ENCODE measurements at regions not wholly inside any gene's neighbourhood (a gene's known extent, or its start where the extent isn't known, plus 50 kb on each side); places are given as distances from the start of the nearest gene placed in this dataset.

DNA sequence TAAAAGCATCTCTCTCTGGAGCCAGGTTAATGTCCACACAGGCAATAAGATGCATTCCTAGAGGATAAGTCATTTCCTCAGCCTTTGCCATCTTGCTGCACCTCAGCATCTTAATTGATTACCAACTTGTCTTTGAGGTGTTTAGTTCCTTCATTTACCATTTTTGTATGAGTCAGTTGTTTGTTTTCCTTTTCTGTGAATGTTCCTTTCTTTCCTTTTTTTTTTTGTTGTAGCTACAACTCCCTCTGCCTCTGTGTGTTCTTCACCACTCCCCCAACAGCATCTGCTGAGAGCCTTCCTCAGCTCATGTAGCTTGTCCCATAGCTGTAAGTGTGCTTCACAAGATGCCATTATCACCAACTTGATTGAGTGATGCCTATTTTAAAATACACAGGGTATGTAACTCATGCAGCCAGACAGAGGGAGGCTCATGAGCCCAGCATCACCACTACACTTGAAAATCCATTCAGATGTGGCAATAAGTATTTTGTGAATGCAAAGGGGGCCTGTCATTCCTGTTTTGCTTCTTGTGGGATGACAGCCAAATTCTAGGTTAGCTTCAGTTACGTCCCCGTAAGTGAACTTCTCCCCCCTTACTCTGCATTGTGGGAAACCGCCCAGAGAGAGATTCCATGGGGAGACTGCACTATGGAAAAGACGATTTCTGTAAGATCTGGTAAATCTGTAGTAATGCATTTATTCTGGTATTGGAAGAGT lies 315.9 kb upstream of the ZEB2 start:
- CTCF ChIA-PET, result interaction anchor here (0.6 kb wide), 1 partner anchor 1286 kb away, joined by 3 read pairs; no protein-coding TSS in a partner anchor
- no peak overlapping the region for H3K4me3 ChIP-seq (ENCODE audit: low read depth, low read length)
- H3K9me3 ChIP-seq (ENCODE audit: control insufficient read depth, insufficient read depth, low read depth, low read length), result no peaks in the 10 kb centered on the region
- H3K36me3 ChIP-seq (ENCODE audit: control insufficient read depth in 2 of 2, insufficient read depth in 1 of 2, low read length in 2 of 2), result no peaks in the 10 kb centered on the region
- H3K4me1 ChIP-seq (ENCODE audit: control insufficient read depth, insufficient read depth, low read length), result peaks cover 12% of the 10 kb centered on the region
- no peak for TF ChIP-seq TRIM28 (IDR thresholded peaks at IDR 0.05; ENCODE audit: borderline replicate concordance, low read length)
- TF ChIP-seq, protein P1, sequence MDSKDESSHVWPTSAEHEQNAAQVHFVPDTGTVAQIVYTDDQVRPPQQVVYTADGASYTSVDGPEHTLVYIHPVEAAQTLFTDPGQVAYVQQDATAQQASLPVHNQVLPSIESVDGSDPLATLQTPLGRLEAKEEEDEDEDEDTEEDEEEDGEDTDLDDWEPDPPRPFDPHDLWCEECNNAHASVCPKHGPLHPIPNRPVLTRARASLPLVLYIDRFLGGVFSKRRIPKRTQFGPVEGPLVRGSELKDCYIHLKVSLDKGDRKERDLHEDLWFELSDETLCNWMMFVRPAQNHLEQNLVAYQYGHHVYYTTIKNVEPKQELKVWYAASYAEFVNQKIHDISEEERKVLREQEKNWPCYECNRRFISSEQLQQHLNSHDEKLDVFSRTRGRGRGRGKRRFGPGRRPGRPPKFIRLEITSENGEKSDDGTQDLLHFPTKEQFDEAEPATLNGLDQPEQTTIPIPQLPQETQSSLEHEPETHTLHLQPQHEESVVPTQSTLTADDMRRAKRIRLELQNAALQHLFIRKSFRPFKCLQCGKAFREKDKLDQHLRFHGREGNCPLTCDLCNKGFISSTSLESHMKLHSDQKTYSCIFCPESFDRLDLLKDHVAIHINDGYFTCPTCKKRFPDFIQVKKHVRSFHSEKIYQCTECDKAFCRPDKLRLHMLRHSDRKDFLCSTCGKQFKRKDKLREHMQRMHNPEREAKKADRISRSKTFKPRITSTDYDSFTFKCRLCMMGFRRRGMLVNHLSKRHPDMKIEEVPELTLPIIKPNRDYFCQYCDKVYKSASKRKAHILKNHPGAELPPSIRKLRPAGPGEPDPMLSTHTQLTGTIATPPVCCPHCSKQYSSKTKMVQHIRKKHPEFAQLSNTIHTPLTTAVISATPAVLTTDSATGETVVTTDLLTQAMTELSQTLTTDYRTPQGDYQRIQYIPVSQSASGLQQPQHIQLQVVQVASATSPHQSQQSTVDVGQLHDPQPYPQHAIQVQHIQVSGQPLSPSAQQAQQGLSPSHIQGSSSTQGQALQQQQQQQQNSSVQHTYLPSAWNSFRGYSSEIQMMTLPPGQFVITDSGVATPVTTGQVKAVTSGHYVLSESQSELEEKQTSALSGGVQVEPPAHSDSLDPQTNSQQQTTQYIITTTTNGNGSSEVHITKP (tag by site-specific recombination; IDR thresholded peaks at IDR 0.05), result peak; percentile 72
- POLR2A ChIA-PET, result no interaction called here
- no peak overlapping the region for H3K27ac ChIP-seq (ENCODE audit: extremely low read depth, low read depth, low read length)

DNA sequence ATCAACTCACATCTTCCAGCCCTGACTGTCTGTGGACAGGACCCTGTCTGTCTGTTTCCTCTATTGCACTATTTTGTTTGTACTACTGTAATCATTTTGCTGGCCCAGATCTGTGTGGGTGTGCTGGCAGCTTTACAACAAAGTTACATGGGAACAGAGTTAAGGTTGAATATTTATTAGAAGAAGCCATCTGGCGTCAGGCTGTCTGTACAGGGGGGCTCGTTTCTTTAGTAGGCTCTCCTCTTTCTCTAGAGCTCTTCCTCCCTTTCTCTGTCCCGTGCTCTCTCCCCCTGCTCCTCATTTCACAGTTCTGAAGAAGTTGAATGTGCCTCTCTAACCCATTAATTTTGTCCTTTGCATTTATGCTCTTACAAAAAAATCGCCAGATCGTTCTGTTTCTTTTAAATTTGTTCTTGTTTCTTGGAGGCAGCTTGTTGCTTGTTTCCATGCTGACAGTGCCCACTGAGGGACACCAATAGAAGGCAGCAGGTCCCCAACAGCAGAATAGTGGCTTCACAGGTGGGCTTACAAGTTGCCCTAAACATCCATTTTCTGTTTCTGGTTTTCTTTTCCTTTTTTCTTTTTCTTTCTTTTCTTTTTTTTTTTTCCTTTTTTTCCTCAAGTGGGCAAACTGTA lies 315.2 kb upstream of the ZEB2 start:
- POLR2A ChIA-PET, result no interaction called here
- no peaks in the 10 kb centered on the region for H3K36me3 ChIP-seq (ENCODE audit: control insufficient read depth in 2 of 2, insufficient read depth in 1 of 2, low read length in 2 of 2)
- TF ChIP-seq ZNF843 (tag by site-specific recombination; IDR thresholded peaks at IDR 0.05) (no peak), ZNF214 (tag by site-specific recombination; IDR thresholded peaks at IDR 0.05; ENCODE audit: borderline replicate concordance) (no peak), ZNF23 (tag by site-specific recombination; IDR thresholded peaks at IDR 0.05; ENCODE audit: borderline replicate concordance) (no peak), ZFHX2 (tag by site-specific recombination; conservative IDR thresholded peaks at IDR 0.05) (no peak), ZBTB1 (tag by site-specific recombination; IDR thresholded peaks at IDR 0.05) (no peak), ZNF16 (tag by site-specific recombination; IDR thresholded peaks at IDR 0.05; ENCODE audit: low read depth) (no peak), ZNF24 (tag by site-specific recombination; IDR thresholded peaks at IDR 0.05) (no peak), ZNF423 (tag by site-specific recombination; IDR thresholded peaks at IDR 0.05) (no peak)
- CTCF ChIA-PET, result no interaction called here
- peaks cover 12% of the 10 kb centered on the region for H3K4me1 ChIP-seq (ENCODE audit: control insufficient read depth, insufficient read depth, low read length)
- no peak overlapping the region for H3K27ac ChIP-seq (ENCODE audit: extremely low read depth, low read depth, low read length)
- H3K4me3 ChIP-seq (ENCODE audit: low read depth, low read length), result no peak overlapping the region
- no peaks in the 10 kb centered on the region for H3K9me3 ChIP-seq (ENCODE audit: control insufficient read depth, insufficient read depth, low read depth, low read length)

- POLR2A ChIA-PET, result no interaction called here
- Histone ChIP-seq H3K4me1 (ENCODE audit: control insufficient read depth, insufficient read depth, low read length) (peaks cover 12% of the 10 kb centered on the region), H3K4me3 (ENCODE audit: low read depth, low read length) (no peak overlapping the region), H3K27ac (ENCODE audit: extremely low read depth, low read depth, low read length) (no peak overlapping the region), H3K9me3 (ENCODE audit: control insufficient read depth, insufficient read depth, low read depth, low read length) (no peaks in the 10 kb centered on the region), H3K36me3 (ENCODE audit: control insufficient read depth in 2 of 2, insufficient read depth in 1 of 2, low read length in 2 of 2) (no peaks in the 10 kb centered on the region)
- CTCF ChIA-PET, result interaction anchor here (0.8 kb wide), 1 partner anchor 10 kb away, joined by 3 read pairs; no protein-coding TSS in a partner anchor
- TF ChIP-seq ZNF404 (tag by site-specific recombination; IDR thresholded peaks at IDR 0.05) (no peak), ZNF529 (tag by site-specific recombination; IDR thresholded peaks at IDR 0.05; ENCODE audit: insufficient replicate concordance) (no peak), BCL11B (tag by site-specific recombination; IDR thresholded peaks at IDR 0.05; ENCODE audit: low read depth) (no peak), ZNF433 (tag by site-specific recombination; IDR thresholded peaks at IDR 0.05; ENCODE audit: low read depth) (no peak), ZNF560 (tag by site-specific recombination; IDR thresholded peaks at IDR 0.05; ENCODE audit: borderline replicate concordance) (no peak), ZXDB (tag by site-specific recombination; IDR thresholded peaks at IDR 0.05) (no peak), ZNF335 (tag by site-specific recombination; conservative IDR thresholded peaks at IDR 0.05) (no peak), ZNF629 (tag by site-specific recombination; IDR thresholded peaks at IDR 0.05) (no peak), ZNF701 (tag by site-specific recombination; IDR thresholded peaks at IDR 0.05) (no peak), ZNF366 (tag by site-specific recombination; conservative IDR thresholded peaks at IDR 0.05) (no peak), ZIC2 (tag by site-specific recombination; IDR thresholded peaks at IDR 0.05) (no peak)
- TF ChIP-seq, protein P2, sequence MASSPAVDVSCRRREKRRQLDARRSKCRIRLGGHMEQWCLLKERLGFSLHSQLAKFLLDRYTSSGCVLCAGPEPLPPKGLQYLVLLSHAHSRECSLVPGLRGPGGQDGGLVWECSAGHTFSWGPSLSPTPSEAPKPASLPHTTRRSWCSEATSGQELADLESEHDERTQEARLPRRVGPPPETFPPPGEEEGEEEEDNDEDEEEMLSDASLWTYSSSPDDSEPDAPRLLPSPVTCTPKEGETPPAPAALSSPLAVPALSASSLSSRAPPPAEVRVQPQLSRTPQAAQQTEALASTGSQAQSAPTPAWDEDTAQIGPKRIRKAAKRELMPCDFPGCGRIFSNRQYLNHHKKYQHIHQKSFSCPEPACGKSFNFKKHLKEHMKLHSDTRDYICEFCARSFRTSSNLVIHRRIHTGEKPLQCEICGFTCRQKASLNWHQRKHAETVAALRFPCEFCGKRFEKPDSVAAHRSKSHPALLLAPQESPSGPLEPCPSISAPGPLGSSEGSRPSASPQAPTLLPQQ (tag by site-specific recombination; IDR thresholded peaks at IDR 0.05), result no peak
- TF ChIP-seq, protein P3, sequence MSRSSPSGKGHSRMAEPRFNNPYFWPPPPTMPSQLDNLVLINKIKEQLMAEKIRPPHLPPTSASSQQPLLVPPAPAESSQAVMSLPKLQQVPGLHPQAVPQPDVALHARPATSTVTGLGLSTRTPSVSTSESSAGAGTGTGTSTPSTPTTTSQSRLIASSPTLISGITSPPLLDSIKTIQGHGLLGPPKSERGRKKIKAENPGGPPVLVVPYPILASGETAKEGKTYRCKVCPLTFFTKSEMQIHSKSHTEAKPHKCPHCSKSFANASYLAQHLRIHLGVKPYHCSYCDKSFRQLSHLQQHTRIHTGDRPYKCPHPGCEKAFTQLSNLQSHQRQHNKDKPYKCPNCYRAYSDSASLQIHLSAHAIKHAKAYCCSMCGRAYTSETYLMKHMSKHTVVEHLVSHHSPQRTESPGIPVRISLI (tag by site-specific recombination; IDR thresholded peaks at IDR 0.05), result no peak
Observed at GRCh38 chr2:144834363-144834762, 314.4 kb upstream of the ZEB2 start.

Measured in HEK293 (cell line).